HG02943 (cell line): ENCODE measurements at regions not wholly inside any gene's neighbourhood (a gene's known extent, or its start where the extent isn't known, plus 50 kb on each side); places are given as distances from the start of the nearest gene placed in this dataset.
"Not testable (repeated sequence)": the region's sequence is repeated elsewhere in the genome, so short reads cannot be mapped to it uniquely, and the experiment has no call there.

ENCODE experiments used
- ATAC-seq: cut with Tn5 transposase; IDR thresholded peaks from one replicate; pipeline ENCODE4 v1.9.1; 2021; ENCODE audit warnings: mild to moderate bottlenecking, low read depth, moderate library complexity; ENCODE audit not compliant: unreplicated experiment

- peak; percentile 89 for ATAC-seq
Measured at GRCh38 chr5:23951261-23951928, 444.0 kb downstream of the PRDM9 start.

GRCh38 chr5:23963449-23963848, 456.0 kb downstream of the PRDM9 start:
- no peak for ATAC-seq

DNA sequence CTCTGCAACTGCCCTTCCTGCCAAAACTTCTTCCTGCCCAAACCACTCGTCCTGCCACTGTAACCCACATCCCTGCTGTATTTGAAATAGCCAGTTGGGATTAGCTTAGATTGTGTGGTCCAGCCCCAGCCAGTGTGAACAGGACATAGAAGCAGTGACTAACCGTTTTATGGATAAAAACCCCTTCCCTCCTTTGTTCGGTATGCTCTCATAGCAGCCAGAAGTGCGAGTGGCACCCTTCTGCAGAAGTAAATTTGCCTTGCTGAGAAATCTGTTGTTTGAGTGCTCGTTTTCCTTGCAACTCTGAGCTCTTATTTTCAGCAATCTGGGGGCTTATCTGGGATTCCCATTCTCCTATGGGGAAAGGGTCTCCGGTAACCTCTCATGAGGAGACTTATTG, 470.0 kb downstream of the PRDM9 start:
- no peak for ATAC-seq

DNA sequence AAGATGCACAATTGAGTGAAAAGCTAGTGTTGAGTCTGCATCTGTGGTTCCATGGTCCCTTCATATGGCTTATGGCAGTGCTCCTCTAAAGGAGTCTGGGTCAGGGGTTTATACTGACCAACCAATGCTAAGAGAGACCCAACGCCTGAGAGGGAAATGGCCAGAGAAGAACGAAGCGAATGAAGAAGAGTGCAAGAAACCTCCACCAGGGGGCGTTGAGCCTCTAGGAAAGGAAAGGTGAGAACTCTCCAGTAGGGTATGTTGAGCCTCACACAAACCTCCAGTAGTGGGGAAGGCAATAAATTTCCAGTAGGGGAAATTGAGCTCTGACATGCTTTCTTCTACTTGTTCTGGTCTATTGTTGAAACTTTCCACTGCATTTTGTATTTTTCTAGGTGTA, 470.6 kb downstream of the PRDM9 start:
- ATAC-seq = no peak

DNA sequence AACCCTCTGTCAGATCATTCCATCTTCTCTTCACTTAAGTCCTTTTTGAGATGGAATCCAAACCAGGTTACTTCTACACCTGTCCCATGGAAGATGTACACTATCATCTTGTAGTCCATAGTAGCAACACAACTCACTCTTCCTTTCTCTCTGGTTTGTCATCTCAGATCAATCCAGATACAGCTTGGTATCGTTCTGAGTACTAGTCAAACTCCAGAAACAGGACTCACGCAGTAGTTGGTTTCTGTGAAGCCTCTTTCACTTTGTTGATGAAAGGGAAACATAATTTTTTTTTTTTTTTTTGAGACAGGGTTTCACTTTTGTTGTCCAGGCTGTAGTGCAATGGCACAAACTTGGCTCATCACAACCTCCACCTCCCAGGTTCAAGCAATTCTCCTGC, 484.0 kb downstream of the PRDM9 start:
- no peak for ATAC-seq

- no peak for ATAC-seq
Measured at GRCh38 chr5:23994581-23995370, 487.4 kb downstream of the PRDM9 start.

GRCh38 chr5:23996525-23996924, 489.1 kb downstream of the PRDM9 start:
- no peak for ATAC-seq

- no peak for ATAC-seq
Measured at GRCh38 chr5:24005384-24005783, 498.0 kb downstream of the PRDM9 start.

DNA sequence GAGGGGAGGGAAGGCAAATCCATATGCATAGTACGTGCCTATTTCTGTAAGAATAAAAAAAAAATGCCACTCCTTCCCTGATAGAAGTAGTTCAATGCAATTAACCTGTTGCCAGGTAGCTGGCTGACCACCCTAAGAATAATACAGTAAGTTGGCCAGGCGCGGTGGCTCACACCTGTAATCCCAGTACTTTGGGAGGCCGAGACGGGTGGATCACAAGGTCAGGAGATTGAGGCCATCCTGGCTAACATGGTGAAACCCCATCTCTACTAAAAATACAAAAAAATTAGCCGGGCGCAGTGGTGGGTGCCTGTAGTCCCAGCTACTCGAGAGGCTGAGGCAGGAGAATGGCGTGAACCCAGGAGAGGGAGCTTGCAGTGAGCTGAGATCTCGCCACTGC, 510.3 kb downstream of the PRDM9 start:
- ATAC-seq = not testable (repeated sequence)

- ATAC-seq = no peak
Measured at GRCh38 chr5:24026288-24026687, 518.9 kb downstream of the PRDM9 start.

- no peak for ATAC-seq
Measured at GRCh38 chr5:24042688-24043087, 535.3 kb downstream of the PRDM9 start.

DNA sequence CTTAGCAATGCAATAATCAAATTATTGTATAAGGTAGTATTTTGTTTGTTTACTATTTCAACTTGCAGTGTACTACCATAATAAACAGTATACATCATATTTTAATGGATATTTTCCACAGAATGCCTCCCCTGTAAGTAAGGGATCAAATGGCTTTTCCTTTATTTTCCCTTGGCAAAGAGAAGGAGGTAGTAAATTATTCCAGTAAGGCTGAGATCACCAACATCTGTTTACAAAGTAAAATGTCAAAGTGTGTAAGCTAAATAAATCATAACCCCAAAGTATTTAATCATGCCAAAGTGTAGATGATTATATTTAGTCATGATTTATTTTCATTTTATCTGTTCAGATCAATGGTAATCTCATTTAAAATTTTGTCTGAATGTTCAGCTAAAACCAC, 537.6 kb downstream of the PRDM9 start:
- ATAC-seq = no peak

GRCh38 chr5:24053737-24054136, 546.3 kb downstream of the PRDM9 start:
- ATAC-seq = no peak

GRCh38 chr5:24059006-24059405, 551.6 kb downstream of the PRDM9 start:
- ATAC-seq = no peak

DNA sequence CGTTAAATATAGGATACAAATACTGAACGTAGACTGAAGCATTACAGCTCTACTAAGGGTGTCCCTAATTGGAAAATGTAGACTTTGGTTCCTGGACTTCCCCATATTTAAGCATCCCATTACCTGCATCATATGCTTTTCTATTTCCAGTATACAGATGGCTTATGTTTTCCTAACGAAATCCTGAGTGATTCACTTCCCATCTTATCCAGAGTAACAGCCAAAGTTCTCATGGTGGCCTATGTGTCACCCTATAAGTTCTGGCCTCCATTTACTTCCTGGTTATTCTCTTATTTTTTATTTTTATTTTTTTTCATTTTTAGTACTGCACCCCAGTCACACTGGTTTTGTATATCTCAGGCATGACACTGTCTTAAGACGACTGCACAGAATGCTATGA, 552.3 kb downstream of the PRDM9 start:
- no peak for ATAC-seq

- no peak for ATAC-seq
Measured at GRCh38 chr5:24065779-24066178, 558.4 kb downstream of the PRDM9 start.

DNA sequence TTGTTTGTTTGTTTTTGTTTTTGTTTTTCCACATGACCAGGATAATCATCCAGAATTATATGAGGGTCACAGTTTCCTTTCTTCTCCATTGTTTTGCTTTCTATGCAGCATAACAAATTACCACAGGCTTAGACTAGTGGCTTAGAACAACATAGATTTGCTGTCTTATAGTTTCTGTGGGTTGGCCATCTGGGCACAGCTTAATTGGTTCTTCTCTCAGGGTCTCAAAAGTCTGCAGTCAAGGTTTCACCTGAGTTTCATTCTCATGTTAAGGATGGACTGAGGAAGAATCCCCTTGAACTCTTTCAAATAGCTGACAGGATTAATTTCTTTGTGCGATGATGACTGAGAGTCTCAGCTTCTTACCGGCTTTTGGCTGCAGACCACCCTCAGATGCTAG, 559.8 kb downstream of the PRDM9 start:
- no peak for ATAC-seq

DNA sequence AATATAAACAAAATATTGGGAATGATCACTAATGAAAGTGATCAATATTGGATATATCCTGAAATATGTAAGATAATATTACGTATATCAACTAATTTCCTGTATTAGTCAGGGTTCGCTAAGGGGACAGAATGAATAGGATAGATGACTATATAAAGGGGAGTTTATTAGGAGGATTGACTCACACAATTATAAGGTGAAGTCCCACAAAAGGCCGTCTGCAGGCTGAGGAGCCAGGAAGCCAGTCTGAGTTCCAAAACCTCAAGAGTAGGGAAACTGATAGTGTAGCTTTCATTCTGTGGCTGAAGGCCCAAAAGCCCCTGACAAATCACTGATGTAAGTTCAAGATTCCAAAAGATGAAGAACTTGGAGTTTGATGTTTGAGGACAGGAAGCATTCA, 561.1 kb downstream of the PRDM9 start:
- no peak for ATAC-seq

DNA sequence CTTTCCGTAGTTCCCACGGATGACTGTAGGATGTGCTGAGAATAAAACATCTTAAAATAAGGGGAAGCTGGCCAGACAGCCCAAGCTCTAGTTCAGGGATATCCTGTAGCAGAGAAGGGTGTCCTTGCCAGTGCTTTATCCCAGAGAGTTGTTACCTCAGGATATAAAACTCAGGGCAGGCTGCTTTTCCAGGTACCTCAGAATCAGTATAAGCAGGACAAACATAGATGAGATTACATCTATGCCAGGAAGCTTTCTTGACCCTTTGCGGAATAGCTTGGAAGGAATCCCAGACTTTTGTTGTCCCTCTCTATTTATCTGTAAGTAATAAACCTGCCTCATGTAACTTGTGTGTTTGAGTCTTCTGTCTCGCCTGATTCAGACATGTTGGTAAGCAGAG, 565.7 kb downstream of the PRDM9 start:
- ATAC-seq = no peak

- ATAC-seq = no peak
Measured at GRCh38 chr5:24080046-24080445, 564.7 kb downstream of the CDH10 start.

GRCh38 chr5:24094081-24094679, 550.6 kb downstream of the CDH10 start:
- ATAC-seq = no peak

- ATAC-seq = no peak
Measured at GRCh38 chr5:24102010-24102409, 542.8 kb downstream of the CDH10 start.
